ENCODE measurements at regions not wholly inside any gene's neighbourhood (a gene's known extent, or its start where the extent isn't known, plus 50 kb on each side); places are given as distances from the start of the nearest gene placed in this dataset.

DNA sequence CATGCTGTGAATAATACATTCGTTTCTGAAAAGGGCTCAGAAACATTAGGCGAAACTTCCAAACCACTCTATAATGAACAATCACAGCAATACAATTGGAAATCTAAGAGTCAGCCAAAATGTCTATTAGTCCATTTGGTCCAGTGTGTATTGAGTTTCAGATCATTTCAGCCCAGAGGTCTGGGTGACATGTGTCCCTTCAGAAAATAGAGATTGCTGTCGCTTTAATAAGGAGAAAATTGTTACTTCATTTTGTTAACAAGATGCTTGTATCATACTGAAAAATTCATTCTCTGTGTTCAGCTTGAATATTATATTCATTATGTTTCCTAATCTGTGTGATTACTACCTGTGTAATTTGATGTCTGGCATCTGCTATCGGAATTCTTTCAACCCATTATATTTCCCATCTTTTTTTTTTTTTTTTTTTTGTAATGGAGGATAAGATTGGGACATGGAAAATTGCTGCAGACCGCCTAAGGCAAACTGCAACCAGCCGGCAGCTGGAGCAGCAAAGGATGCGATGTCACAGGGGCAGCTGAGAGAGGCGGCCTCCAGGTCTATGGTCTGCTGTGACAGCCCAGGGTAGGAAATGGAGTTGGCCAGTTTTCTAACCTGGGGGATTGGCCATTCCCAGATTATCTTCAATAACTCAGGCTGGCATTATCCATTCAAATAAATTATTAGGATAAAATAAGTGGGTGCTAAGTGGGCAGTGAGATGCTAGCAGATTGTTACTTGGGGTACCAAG, 170.9 kb upstream of the NPVF start:
- DNase-seq = no peak

DNA sequence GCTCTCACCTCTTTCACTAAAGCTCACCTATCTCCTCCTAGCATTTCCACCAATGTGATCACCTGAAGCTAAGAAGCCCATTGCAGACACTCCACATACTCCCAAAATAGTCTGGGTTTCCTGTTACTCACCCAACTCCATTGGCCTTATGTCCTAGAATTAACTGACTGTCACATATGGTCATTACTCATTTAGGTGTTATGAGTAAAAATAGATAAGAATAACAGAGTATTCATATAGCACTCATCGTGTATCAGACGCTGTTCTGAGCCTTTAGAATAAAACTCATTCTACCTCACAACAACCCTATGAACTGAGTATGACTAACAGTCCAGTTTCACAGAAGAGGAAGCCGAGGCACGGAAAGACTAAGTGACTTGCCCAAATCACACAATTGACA, 174.2 kb upstream of the NPVF start:
- DNase-seq = no peak

DNA sequence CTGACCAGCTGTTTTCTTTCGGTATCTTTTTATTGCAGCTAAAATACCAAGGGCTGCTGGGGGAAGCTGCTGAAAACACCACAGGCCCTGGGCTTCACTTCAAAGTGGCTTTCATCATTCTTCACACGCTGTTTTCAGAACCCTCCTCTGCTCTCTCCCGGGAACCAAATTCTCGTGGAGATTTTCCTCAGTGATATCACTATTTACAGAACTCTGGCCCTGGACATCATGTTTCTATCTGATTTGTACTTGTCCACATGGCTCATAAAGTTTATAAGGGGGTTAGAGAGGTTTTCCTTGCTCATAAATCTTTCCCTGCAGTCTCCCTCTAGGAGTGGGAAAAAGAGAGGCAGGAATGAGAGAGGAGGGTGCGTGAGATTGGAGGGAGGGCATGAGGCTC, 177.4 kb upstream of the NPVF start:
- DNase-seq = no peak

DNA sequence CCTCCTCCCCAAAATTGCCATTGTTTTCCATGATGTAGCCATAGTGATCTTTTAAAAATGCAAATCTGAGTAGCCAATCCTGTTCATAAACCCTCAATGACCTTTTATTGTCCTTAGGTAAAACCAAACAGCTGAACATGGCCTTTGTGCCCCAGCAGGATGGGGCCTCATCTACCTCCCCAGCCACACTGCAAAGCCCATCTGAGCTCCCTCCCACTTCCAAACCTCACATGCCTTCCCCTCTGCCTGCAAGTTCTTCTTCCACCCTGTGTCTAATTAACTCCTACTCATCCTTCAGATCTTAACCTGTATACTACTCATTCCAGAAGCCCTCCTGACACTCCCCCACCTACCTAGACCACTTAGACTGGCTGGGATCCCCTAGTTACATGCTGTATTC, 178.8 kb upstream of the NPVF start:
- DNase-seq = no peak

DNA sequence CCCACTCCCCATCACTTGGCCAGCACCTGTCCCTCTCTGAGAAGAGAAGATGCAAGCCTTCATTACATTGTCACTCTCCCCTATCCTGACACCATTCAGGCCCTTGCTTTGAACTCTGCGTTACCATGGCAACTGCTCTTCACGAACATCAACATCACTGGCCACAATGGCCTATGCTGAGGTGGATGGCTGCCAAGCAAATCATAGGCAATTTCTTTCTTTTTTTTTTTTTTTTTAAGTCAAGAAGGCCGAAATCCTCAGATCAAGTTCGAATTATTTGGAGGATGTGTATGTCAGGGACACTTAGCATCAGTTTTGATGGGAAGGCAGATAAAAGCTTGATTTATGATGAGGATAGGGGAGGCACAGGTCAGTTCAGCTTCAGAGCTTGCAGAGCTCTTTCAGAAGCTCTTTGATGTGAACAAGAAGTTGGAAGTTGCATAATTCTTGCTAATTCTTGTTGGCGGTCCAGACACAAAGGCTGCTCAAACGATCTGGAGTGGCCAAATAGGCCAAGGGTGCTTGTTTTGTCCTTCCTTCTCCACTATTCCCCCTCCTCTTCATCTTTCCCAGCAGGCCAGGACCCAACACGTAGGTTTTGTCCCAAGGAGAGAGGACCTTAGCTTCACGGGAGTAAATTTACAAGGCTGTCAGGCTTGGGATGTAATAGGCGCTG, 179.9 kb upstream of the NPVF start:
- peak; percentile 35 for DNase-seq

DNA sequence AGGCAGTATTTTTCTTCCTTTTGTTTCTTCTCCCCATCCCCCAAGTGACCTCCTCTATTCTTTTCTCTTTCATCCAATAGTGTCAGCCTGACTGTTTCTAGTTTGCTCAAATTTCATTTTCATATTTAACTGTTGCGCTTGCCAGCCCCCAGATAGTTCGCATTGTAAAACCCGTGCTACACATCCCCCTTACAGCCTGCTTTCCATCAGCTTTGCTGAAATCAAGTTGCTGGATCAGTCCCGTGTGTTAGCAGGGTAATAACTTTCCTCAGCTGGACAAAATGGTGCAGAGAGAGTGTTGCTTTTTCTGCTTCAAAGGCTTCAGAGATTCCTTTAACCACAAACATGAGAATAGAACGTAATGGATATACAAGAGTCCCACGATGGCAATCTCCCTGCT, 180.6 kb upstream of the NPVF start:
- no peak for DNase-seq

DNA sequence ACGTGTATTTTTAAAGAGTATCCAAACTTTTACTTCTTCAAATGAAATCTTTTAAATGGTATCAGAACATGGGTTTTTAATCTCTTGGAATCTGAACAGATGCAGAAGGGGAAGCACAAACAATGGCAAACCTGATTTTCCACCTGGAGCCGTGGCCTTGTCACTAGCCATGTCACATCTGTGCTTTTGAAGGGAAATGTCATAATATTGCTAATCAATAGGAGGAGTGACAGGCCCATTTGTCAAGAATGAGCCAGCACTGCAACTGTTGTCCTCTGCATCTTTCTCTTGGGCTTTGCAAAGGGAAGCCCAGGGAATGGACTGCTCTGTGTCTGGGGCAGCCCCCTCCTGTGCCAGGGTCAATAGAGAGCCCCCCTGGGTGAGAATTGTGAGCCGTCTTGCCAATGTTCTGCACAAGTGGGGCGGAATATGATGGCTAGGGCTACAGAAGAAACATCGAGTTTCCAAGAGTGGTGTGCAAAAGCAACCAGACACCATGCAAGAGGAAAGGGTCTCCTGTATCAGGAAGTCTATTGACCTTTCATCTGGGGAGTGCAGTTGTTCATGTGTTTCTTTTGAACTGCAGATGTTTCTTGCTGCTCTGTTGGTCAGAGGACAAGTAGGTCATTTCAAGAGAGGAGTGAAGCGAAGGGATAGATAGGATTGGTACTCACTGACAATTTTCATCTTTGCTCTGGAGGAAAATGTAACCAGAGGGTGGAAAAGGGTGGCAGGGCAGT, 181.8 kb upstream of the NPVF start:
- DNase-seq = no peak

DNA sequence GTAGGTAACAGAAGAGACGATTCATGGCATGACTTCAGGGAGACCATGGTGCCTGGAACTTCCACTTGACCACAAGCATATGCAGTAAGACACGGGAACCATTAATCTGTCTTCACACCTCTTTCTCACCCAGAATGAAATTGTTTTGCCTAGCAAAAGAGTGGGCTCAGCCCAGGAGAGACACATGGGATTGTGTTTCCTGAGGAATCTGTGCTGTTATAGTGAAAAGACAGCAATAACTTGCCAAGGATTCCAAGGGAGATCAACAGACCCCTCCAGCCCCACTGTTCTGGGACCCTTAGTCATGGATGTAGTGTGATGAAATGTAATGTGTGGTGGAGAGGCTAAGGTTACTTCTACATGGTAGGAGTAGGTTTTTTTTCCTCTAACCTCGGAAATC, 192.5 kb upstream of the NPVF start:
- DNase-seq = no peak

DNA sequence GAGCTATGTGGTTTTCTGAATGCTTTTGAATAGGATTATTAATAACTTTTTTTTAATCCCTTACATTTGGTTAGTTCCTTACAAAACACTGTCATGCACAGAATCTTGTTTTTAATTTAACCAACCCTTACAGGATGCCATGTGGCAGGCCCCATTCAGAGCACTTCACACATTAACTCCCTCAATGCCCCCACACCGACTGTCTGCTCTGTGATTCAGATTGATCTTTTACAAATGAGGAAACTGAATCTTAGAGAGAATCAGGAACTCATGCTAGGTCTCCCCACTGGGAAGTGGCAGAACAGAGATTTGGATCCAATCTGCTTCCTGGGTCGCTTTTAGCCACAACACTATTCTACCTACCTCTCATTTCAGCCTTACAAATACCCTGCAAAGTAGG, 195.8 kb upstream of the NPVF start:
- DNase-seq = no peak

DNA sequence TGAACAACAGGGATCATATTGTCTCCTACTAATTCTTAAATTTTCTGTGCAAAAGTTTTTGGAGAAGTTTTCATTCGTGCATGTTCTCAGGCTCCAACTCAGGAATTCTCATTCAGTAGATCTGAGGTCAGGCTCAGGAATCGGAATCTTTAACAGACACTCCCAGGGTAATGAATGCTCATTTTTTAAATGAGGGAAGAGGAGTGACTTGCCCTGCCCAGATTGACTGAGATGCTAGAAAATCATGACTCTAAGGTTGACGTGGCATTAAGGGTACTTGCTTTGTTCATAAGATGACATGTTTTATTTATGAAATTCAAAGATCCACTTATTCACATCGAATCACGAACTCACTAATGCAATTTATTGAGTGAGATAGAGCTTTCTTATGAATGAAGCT, 196.6 kb upstream of the NPVF start:
- DNase-seq = no peak

DNA sequence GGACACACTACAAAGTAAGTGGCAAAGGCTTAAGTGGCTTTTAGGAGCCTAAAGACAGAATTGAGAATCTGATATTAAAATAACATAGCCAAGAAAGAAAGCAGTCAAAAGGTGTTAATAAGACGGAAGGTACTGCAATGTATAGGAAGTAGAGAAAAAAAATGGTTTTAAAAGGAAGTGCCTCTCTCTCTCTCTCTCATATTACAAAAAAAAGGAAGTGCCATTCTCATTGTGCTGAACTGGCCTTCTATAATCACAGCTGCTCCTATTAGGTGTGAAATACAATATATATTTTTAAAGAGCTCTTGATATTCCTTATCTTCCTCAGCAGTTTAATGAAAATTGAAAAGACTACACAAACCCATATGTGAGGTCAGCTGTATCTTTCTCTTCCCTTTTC, 199.4 kb upstream of the NPVF start:
- DNase-seq = peak; percentile 26

DNA sequence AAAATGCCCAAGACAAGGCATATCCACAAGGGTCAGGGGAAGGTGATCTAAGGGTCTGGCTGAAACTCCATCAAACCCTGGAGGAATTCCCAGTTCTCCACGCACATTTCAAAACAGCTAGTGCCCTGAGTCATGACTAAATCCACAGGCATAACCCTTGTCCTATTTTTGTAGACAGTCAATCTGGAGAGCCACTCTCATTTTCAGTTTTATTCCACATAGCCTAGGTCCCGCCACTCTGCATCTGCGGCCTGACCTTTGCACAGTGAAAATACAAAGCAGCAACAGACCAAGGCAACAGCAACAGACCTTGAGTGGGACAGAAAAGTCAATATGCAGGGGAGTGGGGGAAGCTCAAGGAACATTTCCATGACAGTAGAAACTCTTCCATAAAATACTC, 201.4 kb upstream of the NPVF start:
- no peak for DNase-seq

DNA sequence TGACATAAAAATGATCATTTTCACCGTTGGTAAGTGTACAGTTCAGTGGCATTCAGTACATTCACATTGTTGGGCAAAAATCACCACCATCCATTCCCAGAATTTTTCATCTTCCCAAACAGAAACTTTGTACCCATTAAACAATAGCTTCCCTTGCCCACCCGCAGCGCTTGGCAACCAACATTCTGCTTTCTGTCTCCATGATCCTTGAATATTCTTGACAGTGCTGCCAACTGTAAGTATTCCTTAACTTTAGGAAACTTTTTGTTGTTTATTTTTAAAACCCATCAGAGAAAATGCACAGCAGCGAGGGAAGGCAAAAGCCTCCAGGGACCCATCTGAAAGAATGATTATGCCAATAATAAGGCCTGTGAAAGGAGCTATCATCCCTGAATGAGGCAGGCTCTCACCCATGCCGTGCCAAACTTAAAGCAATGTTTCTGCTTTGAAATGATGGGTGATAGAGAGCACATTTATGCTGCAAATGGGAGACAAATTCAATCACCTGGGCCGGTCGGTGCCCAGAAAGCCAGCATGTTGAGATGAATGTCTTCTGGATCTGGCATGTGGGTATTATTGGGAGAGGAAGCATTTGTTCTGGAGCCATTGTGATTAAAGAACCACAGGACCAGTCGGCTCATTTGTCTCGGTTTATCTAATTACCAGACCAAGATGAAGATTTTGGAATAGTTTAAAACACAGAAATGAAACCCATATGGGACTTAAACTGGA, 202.1 kb upstream of the NPVF start:
- DNase-seq = no peak

DNA sequence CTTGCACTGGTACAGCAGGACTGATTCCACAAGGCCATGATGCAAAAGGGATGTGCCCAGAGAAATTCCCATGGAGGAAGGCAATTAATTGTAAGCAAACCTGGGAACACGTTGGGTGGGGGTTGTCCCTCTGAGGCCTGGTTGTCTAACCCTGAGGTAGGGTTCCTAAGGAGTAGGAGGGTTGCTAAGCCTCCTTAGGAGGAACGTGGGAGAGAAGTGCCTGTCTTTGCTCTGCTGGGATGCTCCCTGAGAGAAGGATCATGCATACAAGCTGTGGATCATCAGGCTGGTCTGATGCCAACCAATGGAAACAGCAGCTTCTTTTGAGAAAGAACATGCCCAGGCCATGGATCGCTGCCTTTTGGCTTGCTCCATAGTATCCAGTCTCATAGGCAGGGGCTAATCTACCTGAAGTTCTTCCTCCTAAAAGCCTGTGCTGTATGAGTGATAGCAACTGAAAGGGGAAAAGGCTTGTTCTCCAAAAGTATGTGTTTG, 203.7 kb upstream of the NPVF start:
- DNase-seq = no peak

DNA sequence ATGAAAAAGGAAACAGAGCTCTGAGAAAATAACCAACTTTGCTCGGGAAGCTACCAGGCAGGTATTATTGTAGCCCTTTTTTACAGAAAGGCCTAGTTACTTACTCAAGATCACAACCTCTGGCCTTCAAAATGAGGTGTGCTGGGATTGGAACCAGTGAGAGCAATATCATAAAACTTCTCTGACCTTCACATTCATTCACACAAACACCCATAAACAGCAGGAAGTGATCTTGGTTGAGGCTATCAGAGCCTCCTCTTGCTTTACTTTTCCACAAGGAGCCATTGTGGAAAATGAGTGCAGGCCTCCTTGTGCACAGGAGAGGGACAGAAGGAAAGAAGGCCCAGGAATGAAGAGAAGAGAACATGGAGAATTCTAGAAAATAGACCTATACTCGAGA, 204.5 kb upstream of the NPVF start:
- DNase-seq = no peak

DNA sequence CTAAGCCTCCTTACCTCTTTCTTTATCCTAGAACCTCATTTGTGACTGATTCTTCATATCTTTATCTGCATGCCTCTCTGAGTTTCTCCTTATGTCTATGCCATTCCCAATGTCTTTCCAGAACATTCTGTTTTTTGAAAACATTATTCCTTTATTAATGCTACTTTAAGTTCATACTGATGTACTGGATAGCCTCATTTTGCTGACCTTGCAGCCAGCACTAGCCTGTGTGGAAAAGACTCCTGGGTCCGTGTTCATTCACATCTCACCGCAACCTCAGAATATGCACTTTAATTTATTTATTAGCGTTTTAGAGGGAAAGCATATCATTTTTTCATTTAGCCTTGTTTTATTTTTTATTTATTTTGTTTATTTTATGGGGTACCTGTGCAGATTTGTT, 208.1 kb upstream of the NPVF start:
- no peak for DNase-seq

DNA sequence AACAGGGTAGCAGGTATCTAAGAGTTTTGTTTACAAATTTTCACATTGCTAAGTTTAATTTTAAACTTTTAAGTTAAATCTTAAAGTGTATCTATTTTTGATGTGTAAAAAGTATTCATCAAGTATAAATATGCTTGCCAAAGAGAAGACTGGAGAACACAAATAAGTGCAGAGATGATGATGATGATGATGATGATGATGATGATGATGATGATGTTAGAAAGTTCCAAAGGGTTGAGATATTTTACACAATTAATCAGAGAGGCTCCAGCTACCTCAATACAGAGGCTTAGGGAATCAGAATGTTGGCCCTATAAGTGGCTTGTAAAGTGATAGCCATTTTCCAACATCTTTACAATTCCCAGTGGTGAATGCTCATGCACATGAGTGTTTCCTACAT, 209.0 kb upstream of the NPVF start:
- no peak for DNase-seq

DNA sequence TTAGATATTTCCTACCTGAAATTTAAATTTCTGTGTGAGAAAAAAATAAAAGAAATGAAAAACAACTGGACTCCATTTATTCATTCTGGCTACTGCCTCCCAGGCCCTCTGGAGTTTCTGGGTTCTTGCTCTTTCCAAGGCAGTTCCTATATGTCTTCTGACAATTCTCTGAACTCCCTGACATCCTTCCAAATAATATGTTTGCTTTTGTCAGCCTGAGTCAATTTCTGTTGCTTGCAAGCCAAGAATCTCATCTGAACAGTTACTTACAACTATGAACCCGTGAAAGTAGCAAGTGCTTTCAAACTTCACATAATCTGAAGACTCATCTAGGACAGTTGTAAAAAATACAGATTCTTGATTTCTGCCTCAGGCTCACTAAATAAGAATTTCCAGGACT, 216.7 kb upstream of the NPVF start:
- no peak for DNase-seq

DNA sequence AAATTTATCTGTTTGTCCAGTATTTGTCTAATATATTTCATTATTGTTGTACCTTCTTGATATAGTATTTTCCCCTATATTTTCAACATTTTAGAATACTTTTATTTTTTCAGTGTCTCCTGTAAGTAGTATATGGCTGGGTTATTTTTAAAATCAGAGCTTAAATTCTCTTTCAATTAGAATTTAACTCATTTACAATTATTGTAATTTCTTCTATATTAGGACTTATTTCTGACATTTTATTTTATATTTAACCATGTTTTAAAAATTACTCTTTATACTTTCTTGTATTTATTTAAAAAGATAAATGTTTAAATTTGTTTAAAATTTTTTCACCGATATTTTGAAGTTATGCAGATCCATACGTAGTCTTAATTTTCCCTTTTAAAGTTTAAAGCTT, 220.0 kb upstream of the NPVF start:
- no peak for DNase-seq

DNA sequence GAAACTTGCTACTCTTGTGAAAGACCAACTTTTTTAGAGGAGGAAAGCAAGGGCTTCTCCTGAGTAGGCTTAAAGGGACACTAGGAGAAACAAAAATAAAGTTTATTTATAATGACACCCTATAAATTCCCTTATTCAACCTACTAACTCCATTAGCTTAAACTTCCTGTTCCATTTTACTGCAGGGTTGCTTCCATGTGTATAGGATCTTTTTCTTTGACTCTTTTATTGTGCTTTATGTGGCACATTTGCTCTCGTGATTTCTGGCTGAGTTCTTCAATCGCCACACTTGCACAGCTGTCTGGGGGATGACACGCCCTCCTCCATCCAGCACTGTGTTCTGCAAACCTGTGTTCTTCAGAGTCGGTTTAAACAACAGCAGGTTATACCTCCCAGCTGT, 225.7 kb upstream of the NPVF start:
- DNase-seq = no peak

DNA sequence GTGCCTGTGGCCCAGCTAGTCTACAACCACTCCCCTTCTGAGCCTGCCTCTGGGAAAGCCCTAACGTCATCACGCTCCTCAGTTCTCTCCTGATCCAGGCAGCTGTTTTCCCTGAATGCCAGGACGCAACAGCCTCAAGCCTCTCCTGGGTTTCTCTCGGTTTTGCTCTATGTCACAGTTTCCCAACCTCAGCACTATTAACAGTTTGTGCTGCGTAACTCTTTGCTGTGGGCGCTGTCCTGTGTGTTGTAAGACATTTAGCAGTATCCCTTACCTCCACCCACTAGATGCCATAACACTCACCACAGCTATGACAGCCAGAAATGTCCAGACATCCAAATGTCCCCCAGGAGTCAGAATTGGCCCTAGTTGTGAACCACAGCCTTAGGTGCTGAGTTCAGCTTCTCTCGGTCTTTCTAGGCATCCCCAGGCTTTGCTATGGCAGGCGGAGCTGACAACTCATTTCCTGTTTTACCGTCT, 226.3 kb upstream of the NPVF start:
- DNase-seq = no peak

DNA sequence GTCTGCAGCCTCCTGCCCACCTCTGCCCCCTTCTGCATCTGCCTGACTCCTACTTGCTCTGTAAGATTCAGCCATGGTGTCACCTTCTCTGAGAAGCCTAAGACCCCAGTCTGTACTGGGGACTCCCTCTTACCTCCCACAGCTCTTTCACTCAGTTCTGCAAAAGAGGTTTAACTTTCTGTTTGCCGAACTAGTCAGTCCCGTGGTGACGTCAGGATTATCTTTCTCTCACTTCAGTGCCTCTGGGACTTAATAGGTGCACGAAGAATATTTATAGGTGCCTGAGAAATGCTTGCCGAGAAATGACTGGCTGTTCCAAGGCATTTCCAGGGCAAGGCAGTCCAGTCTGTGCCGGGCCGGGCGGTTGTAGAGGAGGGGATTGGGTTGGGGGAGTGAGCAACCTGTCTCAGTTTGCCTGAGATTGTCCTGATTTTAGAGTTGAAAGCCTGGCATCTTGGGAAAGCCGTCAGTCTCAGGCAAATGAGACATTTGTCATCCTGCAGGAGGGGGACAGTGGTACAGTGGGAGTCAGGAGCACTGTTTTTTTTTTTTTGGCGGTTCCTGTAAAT, 227.5 kb upstream of the NPVF start:
- DNase-seq = no peak

Measured in DMS79 (cell line).